Naive thymus-derived CD4-positive, alpha-beta T cell (primary cell): ENCODE measurements at regions not wholly inside any gene's neighbourhood (a gene's known extent, or its start where the extent isn't known, plus 50 kb on each side); places are given as distances from the start of the nearest gene placed in this dataset.

Experiments
- ATAC-seq: fragments of 150-1000 bp; cut with Tn5 transposase; 2 replicates; pipeline ENCODE4 v1.10.0; 2021; ENCODE audit warnings: mild to moderate bottlenecking, moderate library complexity
- CTCF ChIA-PET: fragments of 350-600 bp; sonication (Branson Sonifier 250); formaldehyde crosslinking; loops from one replicate; lab custom pipeline; 2021; ENCODE audit warnings: antibody characterized with exemption; lab: Charles Lee
- POLR2A ChIA-PET: fragments of 350-600 bp; sonication (Branson Sonifier 250); formaldehyde crosslinking; loops from one replicate; lab custom pipeline; 2021; ENCODE audit warnings: antibody characterized with exemption, inconsistent platforms; lab: Charles Lee
- DNase-seq, 9 donors: peaks; one replicate each; pipeline versions ENCODE4 v3.0.0 to v3.0.0-alpha.2; 2020 to 2022; ENCODE audit warnings: mixed read lengths in 1 of 9
- H3K27ac ChIP-seq: one replicate; pipeline ENCODE4 v1.7.0; 2013; ENCODE audit warnings: mild to moderate bottlenecking, low read depth, low read length, moderate library complexity
- H3K27me3 ChIP-seq, 2 donors: one replicate each; pipeline ENCODE4 v1.7.0; 2013; ENCODE audit warnings: low read length in 2 of 2, mild to moderate bottlenecking in 2 of 2, moderate library complexity in 2 of 2; ENCODE audit not compliant: control insufficient read depth in 2 of 2, insufficient read depth in 2 of 2
- H3K36me3 ChIP-seq, 3 experiments: 1 replicate in 2 of 3; 2 replicates in 1 of 3; pipeline ENCODE4 v1.7.0; 2013; ENCODE audit warnings: low read length in 3 of 3, mild to moderate bottlenecking in 3 of 3, moderate library complexity in 1 of 3; ENCODE audit not compliant: insufficient read depth in 3 of 3, control insufficient read depth in 2 of 3
- H3K4me1 ChIP-seq, 2 donors: one replicate each; pipeline ENCODE4 v1.7.0; 2013; ENCODE audit warnings: low read length in 2 of 2, mild to moderate bottlenecking in 2 of 2, moderate library complexity in 1 of 2; ENCODE audit not compliant: control insufficient read depth in 2 of 2, insufficient read depth in 2 of 2
- H3K4me3 ChIP-seq: 2 replicates; pipeline ENCODE4 v1.7.0; 2013; ENCODE audit warnings: mild to moderate bottlenecking, low read length
- H3K9me3 ChIP-seq, 3 experiments: 1 replicate in 2 of 3; 2 replicates in 1 of 3; pipeline ENCODE4 v1.7.0; 2013; ENCODE audit warnings: low read length in 3 of 3; ENCODE audit not compliant: control insufficient read depth in 2 of 3
- H3K27ac Mint-ChIP-seq, 9 donors: one replicate each; pipeline ENCODE4 v1.8.0; 2020 to 2022; ENCODE audit warnings: mixed read lengths in 9 of 9, mild to moderate bottlenecking in 8 of 9, moderate library complexity in 5 of 9, inconsistent platforms in 2 of 9
- H3K27me3 Mint-ChIP-seq, 5 donors: one replicate each; pipeline ENCODE4 v1.8.0; 2021 to 2022; ENCODE audit warnings: mixed read lengths in 5 of 5, mild to moderate bottlenecking in 1 of 5
- H3K36me3 Mint-ChIP-seq, 5 donors: one replicate each; pipeline ENCODE4 v1.8.0; 2020 to 2022; ENCODE audit warnings: mixed read lengths in 5 of 5, mild to moderate bottlenecking in 3 of 5, inconsistent platforms in 1 of 5
- H3K4me1 Mint-ChIP-seq, 7 donors: one replicate each; pipeline ENCODE4 v1.8.0; 2020 to 2022; ENCODE audit warnings: mixed read lengths in 7 of 7, mild to moderate bottlenecking in 3 of 7, inconsistent platforms in 1 of 7
- H3K4me3 Mint-ChIP-seq, 10 donors: one replicate each; pipeline ENCODE4 v1.8.0; 2020 to 2022; ENCODE audit warnings: mild to moderate bottlenecking in 10 of 10, mixed read lengths in 10 of 10, moderate library complexity in 6 of 10, inconsistent platforms in 2 of 10
- H3K9me3 Mint-ChIP-seq, 11 donors: one replicate each; pipeline ENCODE4 v1.8.0; 2020 to 2022; ENCODE audit warnings: mixed read lengths in 11 of 11, mild to moderate bottlenecking in 4 of 11, inconsistent platforms in 1 of 11, moderate library complexity in 1 of 11
- intact Hi-C, 2 donors: fragments of 100-400 bp; cut with micrococcal nuclease; formaldehyde crosslinking; loops; one replicate each; pipeline ENCODE4 v1.15.1; 2023

DNA sequence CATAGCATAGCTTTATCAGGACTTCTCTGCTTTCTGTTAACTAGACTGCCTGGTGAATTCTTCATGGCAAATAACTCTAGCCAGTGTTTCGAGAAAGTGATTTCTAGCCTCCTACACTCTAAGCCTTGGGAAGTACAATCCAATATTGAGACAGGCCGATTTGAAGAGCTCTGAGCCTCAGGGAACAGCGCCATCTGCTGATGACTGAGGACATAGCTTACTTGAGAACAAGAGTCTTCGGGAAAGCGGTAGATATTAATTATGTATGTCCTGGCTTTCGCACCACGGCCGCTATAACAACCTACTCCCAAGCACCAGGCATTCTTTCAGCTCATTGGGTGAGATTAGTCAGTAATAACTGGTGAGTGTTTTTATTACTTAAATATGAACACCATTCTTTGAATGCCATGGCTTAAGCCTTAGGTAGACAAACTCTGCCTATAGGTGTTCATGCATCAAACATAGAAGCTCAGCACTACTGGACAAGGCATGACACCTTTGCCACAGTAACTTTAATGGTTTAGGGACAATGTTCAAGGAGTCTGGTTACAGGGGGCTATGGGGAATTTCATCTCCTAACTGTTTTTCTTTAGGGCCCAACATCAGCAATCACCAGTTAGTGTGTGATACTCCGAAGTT lies 518.6 kb downstream of the BMP2 start:
- Histone ChIP-seq H3K9me3 (no peaks in the 10 kb centered on the region), H3K36me3 (no peaks in the 10 kb centered on the region), H3K4me1 (no peaks in the 10 kb centered on the region), H3K27ac (no peak overlapping the region), H3K27me3 (no peaks in the 10 kb centered on the region), H3K4me3 (no peak overlapping the region)
- ChIA-PET POLR2A (no interaction called here), CTCF (no interaction called here)
- intact Hi-C loops, result loop anchor here in 1 of 2 donors (5.0 to 10.0 kb wide), 2 partner anchors 521 to 1144 kb away; partner anchors contain the start of gene BMP2
- H3K36me3 Mint-ChIP-seq, result no peaks in the 10 kb centered on the region
- DNase-seq (peak in 1 of 9 donors; percentile 22), ATAC-seq (no peak)
- H3K4me3 Mint-ChIP-seq, result no peak overlapping the region
- H3K27ac Mint-ChIP-seq, result no peak overlapping the region
- H3K4me1 Mint-ChIP-seq, result no peaks in the 10 kb centered on the region
- peaks cover 0 to 10% (median 3%) of the 10 kb centered on the region in 11 donors for H3K9me3 Mint-ChIP-seq
- no peaks in the 10 kb centered on the region for H3K27me3 Mint-ChIP-seq

- H3K4me3 Mint-ChIP-seq, result no peak overlapping the region
- H3K4me1 ChIP-seq, result no peaks in the 10 kb centered on the region
- DNase-seq (no peak), ATAC-seq (no peak)
- no peaks in the 10 kb centered on the region for H3K36me3 Mint-ChIP-seq
- H3K27ac Mint-ChIP-seq, result no peak overlapping the region
- no peaks in the 10 kb centered on the region for H3K9me3 ChIP-seq
- H3K36me3 ChIP-seq, result no peaks in the 10 kb centered on the region
- H3K9me3 Mint-ChIP-seq, result peaks cover 0 to 5% (median 2%) of the 10 kb centered on the region in 11 donors
- no peaks in the 10 kb centered on the region for H3K27me3 Mint-ChIP-seq
- intact Hi-C loops, result no loop called here
- H3K4me1 Mint-ChIP-seq, result no peaks in the 10 kb centered on the region
- H3K27ac ChIP-seq, result no peak overlapping the region
- no peaks in the 10 kb centered on the region for H3K27me3 ChIP-seq
- no peak overlapping the region for H3K4me3 ChIP-seq
- CTCF ChIA-PET, result no interaction called here
- POLR2A ChIA-PET, result no interaction called here
Measured at GRCh38 chr20:7291323-7291943, 523.9 kb downstream of the BMP2 start.

GRCh38 chr20:7291946-7292345 lies 524.5 kb downstream of the BMP2 start:
- Histone ChIP-seq H3K4me3 (no peak overlapping the region), H3K4me1 (no peaks in the 10 kb centered on the region), H3K9me3 (no peaks in the 10 kb centered on the region), H3K27ac (no peak overlapping the region), H3K27me3 (no peaks in the 10 kb centered on the region), H3K36me3 (no peaks in the 10 kb centered on the region)
- ChIA-PET POLR2A (no interaction called here), CTCF (no interaction called here)
- no peaks in the 10 kb centered on the region for H3K4me1 Mint-ChIP-seq
- peaks cover 0 to 10% (median 2%) of the 10 kb centered on the region in 11 donors for H3K9me3 Mint-ChIP-seq
- H3K4me3 Mint-ChIP-seq, result no peak overlapping the region
- intact Hi-C loops, result no loop called here
- H3K36me3 Mint-ChIP-seq, result no peaks in the 10 kb centered on the region
- no peak for DNase-seq
- ATAC-seq, result no peak
- H3K27me3 Mint-ChIP-seq, result no peaks in the 10 kb centered on the region
- H3K27ac Mint-ChIP-seq, result no peak overlapping the region

DNA sequence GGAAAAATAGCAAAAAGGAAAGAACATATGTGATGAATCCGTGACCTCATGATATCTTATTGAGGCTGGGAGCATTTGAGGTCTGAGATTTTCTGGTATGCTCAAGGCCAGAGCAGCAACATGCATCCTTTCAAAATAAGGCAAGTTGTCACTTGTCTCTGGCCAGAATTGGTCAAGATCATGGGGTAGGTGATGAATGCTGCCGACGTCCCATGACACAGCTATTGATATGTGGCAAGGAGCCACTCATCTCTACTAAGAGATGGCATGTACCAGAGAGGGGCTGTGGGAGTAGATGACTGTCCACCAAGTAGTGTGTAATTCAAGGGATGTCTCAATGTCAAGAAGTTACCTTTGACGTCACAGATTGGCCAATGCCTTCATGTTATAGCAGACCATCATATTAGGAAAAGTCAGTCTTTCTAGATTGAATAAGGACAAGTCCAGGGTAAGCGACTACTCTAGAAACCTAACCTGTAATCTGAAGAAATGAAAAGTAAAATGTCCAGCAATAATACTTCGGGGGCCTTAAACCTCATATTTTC lies 527.4 kb downstream of the BMP2 start:
- Histone ChIP-seq H3K4me3 (no peak overlapping the region), H3K36me3 (no peaks in the 10 kb centered on the region), H3K4me1 (no peaks in the 10 kb centered on the region), H3K9me3 (no peaks in the 10 kb centered on the region), H3K27me3 (no peaks in the 10 kb centered on the region), H3K27ac (no peak overlapping the region)
- no peak overlapping the region for H3K4me3 Mint-ChIP-seq
- POLR2A ChIA-PET, result no interaction called here
- H3K27ac Mint-ChIP-seq, result no peak overlapping the region
- intact Hi-C loops, result no loop called here
- no peaks in the 10 kb centered on the region for H3K27me3 Mint-ChIP-seq
- DNase-seq (no peak), ATAC-seq (no peak)
- CTCF ChIA-PET, result no interaction called here
- peaks cover 0 to 9% (median 4%) of the 10 kb centered on the region in 11 donors for H3K9me3 Mint-ChIP-seq
- H3K36me3 Mint-ChIP-seq, result no peaks in the 10 kb centered on the region
- no peaks in the 10 kb centered on the region for H3K4me1 Mint-ChIP-seq

DNA sequence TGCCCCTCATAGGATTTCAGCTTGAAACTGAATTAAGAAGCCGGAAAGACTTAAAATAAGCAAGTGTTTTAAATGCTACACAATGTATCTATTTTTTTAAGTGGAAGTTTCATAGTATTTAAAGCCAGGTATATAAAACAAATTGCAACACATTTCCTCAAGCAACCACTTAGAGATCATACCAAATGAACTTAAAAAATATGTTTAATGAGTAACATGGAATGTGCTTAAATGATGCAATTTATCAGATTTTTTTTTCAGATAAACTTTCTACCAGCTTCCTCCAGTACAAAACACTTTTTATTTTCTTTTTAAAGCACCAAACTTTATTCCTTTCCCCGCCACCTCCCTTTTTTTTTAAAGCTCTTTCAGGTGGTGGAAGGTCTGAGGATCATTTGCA lies 534.3 kb downstream of the BMP2 start:
- POLR2A ChIA-PET, result no interaction called here
- Mint-ChIP-seq H3K27ac (no peak overlapping the region), H3K36me3 (no peaks in the 10 kb centered on the region), H3K4me3 (no peak overlapping the region), H3K9me3 (peaks cover 1 to 19% (median 6%) of the 10 kb centered on the region in 11 donors), H3K27me3 (no peaks in the 10 kb centered on the region), H3K4me1 (no peaks in the 10 kb centered on the region)
- no peaks in the 10 kb centered on the region for H3K36me3 ChIP-seq
- no peak for DNase-seq
- no peak overlapping the region for H3K4me3 ChIP-seq
- no peak for ATAC-seq
- CTCF ChIA-PET, result no interaction called here
- no peaks in the 10 kb centered on the region for H3K4me1 ChIP-seq
- H3K27me3 ChIP-seq, result no peaks in the 10 kb centered on the region
- intact Hi-C loops, result loop anchor here in 1 of 2 donors (10.0 kb wide), 1 partner anchor 1503 kb away; no protein-coding TSS in a partner anchor
- H3K9me3 ChIP-seq, result no peaks in the 10 kb centered on the region
- no peak overlapping the region for H3K27ac ChIP-seq

- Histone ChIP-seq H3K27me3 (no peaks in the 10 kb centered on the region), H3K27ac (no peak overlapping the region), H3K4me3 (no peak overlapping the region), H3K4me1 (no peaks in the 10 kb centered on the region), H3K9me3 (no peaks in the 10 kb centered on the region), H3K36me3 (no peaks in the 10 kb centered on the region)
- no peaks in the 10 kb centered on the region for H3K36me3 Mint-ChIP-seq
- no peak overlapping the region for H3K27ac Mint-ChIP-seq
- H3K4me1 Mint-ChIP-seq, result no peaks in the 10 kb centered on the region
- H3K9me3 Mint-ChIP-seq, result peaks cover 1 to 18% (median 6%) of the 10 kb centered on the region in 11 donors
- CTCF ChIA-PET, result no interaction called here
- intact Hi-C loops, result loop anchor here in 1 of 2 donors (10.0 kb wide), 1 partner anchor 1503 kb away; no protein-coding TSS in a partner anchor
- H3K4me3 Mint-ChIP-seq, result no peak overlapping the region
- no peak for ATAC-seq
- no peaks in the 10 kb centered on the region for H3K27me3 Mint-ChIP-seq
- POLR2A ChIA-PET, result no interaction called here
- no peak for DNase-seq
Measured at GRCh38 chr20:7302250-7302649, 534.8 kb downstream of the BMP2 start.
